IMR-90 (cell line): ENCODE measurements at regions not wholly inside any gene's neighbourhood (a gene's known extent, or its start where the extent isn't known, plus 50 kb on each side); places are given as distances from the start of the nearest gene placed in this dataset.

ENCODE experiments used
- ATAC-seq: fragments of 200-7000 bp; cut with Tn5 transposase; 2 replicates; pipeline ENCODE4 v1.9.1; 2020; ENCODE audit warnings: low read depth, mild to moderate bottlenecking, moderate library complexity
- BruUV-seq: library from RNA; stranded (reverse); fragments of 400-500 nt; replicated peaks from 2 replicates; lab custom pipeline; 2021; lab: Mats Ljungman, UMichigan
- CTCF ChIA-PET: fragments of 300-600 bp; formaldehyde crosslinking; extraction: SDS; loops from one replicate; lab custom pipeline; 2021; ENCODE audit warnings: antibody characterized with exemption; lab: Yijun Ruan, JAX
- POLR2A ChIA-PET: fragments of 300-600 bp; sonication (Branson Sonifier 250); formaldehyde crosslinking; loops from one replicate; lab custom pipeline; 2022; ENCODE audit warnings: antibody characterized with exemption; ENCODE audit not compliant: unreplicated experiment; lab: Charles Lee
- DNase-seq: peaks from one replicate; pipeline ENCODE4 v3.0.0; 2013
- H2AFZ ChIP-seq: replicated peaks from 2 replicates; pipeline ENCODE3; 2013; ENCODE audit warnings: low read length, mild to moderate bottlenecking; ENCODE audit not compliant: poor library complexity
- H2AK5ac ChIP-seq: 2 replicates; pipeline ENCODE4 v1.6.1; 2013; ENCODE audit warnings: low read depth, low read length, inconsistent platforms
- H2AK9ac ChIP-seq: replicated peaks from 2 replicates; pipeline ENCODE3; 2013; ENCODE audit warnings: mild to moderate bottlenecking, low read depth, low read length, moderate library complexity; ENCODE audit not compliant: poor library complexity
- H2BK120ac ChIP-seq: 2 replicates; pipeline ENCODE4 v1.6.1; 2013; ENCODE audit warnings: low read depth, low read length, inconsistent platforms
- H2BK15ac ChIP-seq: 3 replicates; pipeline ENCODE4 v1.6.1; 2013; ENCODE audit warnings: low read depth, low read length, inconsistent platforms
- H2BK20ac ChIP-seq: 2 replicates; pipeline ENCODE4 v1.6.1; 2013; ENCODE audit warnings: low read depth, mild to moderate bottlenecking, inconsistent platforms, low read length, moderate library complexity
- H2BK5ac ChIP-seq: 2 replicates; pipeline ENCODE4 v1.6.1; 2013; ENCODE audit warnings: mild to moderate bottlenecking, low read depth, low read length, inconsistent platforms; ENCODE audit not compliant: poor library complexity, severe bottlenecking
- H3K14ac ChIP-seq: replicated peaks from 2 replicates; pipeline ENCODE4 v1.6.1; 2013; ENCODE audit warnings: low read depth, low read length, inconsistent platforms
- H3K18ac ChIP-seq: 2 replicates; pipeline ENCODE4 v1.6.1; 2013; ENCODE audit warnings: low read depth, low read length, control low read depth
- H3K23ac ChIP-seq: 2 replicates; pipeline ENCODE4 v1.6.1; 2013; ENCODE audit warnings: low read depth, low read length, inconsistent platforms
- H3K27ac ChIP-seq: 2 replicates; pipeline ENCODE4 v1.5.1; 2013; ENCODE audit warnings: mild to moderate bottlenecking, control low read depth, low read length; ENCODE audit not compliant: insufficient read depth
- H3K27me3 ChIP-seq: 2 replicates; pipeline ENCODE4 v1.6.1; 2013; ENCODE audit warnings: low read length; ENCODE audit not compliant: control insufficient read depth, insufficient read depth
- H3K36me3 ChIP-seq: 2 replicates; pipeline ENCODE4 v1.6.1; 2013; ENCODE audit warnings: low read length, mixed read lengths; ENCODE audit not compliant: control insufficient read depth, insufficient read depth
- H3K4ac ChIP-seq: 2 replicates; pipeline ENCODE4 v1.6.1; 2013; ENCODE audit warnings: low read depth, low read length, inconsistent platforms
- H3K4me1 ChIP-seq: 2 replicates; pipeline ENCODE4 v1.6.1; 2013; ENCODE audit warnings: low read length, mixed read lengths; ENCODE audit not compliant: control insufficient read depth, insufficient read depth
- H3K4me2 ChIP-seq: 2 replicates; pipeline ENCODE4 v1.6.1; 2013; ENCODE audit warnings: low read depth, mild to moderate bottlenecking, control low read depth, low read length, moderate library complexity
- H3K4me3 ChIP-seq: 2 replicates; pipeline ENCODE4 v1.5.1; 2013; ENCODE audit warnings: low read depth, mild to moderate bottlenecking, control low read depth, low read length, moderate library complexity; ENCODE audit not compliant: insufficient read depth
- H3K56ac ChIP-seq: 2 replicates; pipeline ENCODE4 v1.6.1; 2013; ENCODE audit warnings: low read length, inconsistent platforms; ENCODE audit not compliant: insufficient read depth; ENCODE audit errors: extremely low read depth
- H3K79me1 ChIP-seq, 2 experiments: 2 replicates each; pipeline ENCODE4 v1.6.1; 2013; ENCODE audit warnings: low read length in 2 of 2, inconsistent platforms in 1 of 2, low read depth in 1 of 2
- H3K9ac ChIP-seq: 2 replicates; pipeline ENCODE4 v1.6.1; 2013; ENCODE audit warnings: low read depth, low read length, control low read depth
- H3K9me1 ChIP-seq: 2 replicates; pipeline ENCODE4 v1.6.1; 2013; ENCODE audit warnings: low read length, inconsistent platforms; ENCODE audit not compliant: insufficient read depth
- H3K9me3 ChIP-seq: 2 replicates; pipeline ENCODE4 v1.6.1; 2013; ENCODE audit warnings: low read length; ENCODE audit not compliant: control insufficient read depth, insufficient read depth
- H4K20me1 ChIP-seq: 2 replicates; pipeline ENCODE4 v1.6.1; 2013; ENCODE audit warnings: low read length, inconsistent platforms; ENCODE audit not compliant: insufficient read depth
- H4K5ac ChIP-seq: 2 replicates; pipeline ENCODE4 v1.6.1; 2013; ENCODE audit warnings: mild to moderate bottlenecking, low read depth, low read length, control low read depth
- H4K8ac ChIP-seq, 2 experiments: 2 replicates each; pipeline ENCODE4 v1.6.1; 2013; ENCODE audit warnings: low read depth in 2 of 2, low read length in 2 of 2, control low read depth in 1 of 2, inconsistent platforms in 1 of 2
- H4K91ac ChIP-seq: 2 replicates; pipeline ENCODE4 v1.6.1; 2013; ENCODE audit warnings: low read depth, low read length, inconsistent platforms; ENCODE audit not compliant: insufficient read depth
- BHLHE40 ChIP-seq: fragments of 150-350 bp; IDR thresholded peaks from 2 replicates; pipeline ENCODE4 v1.6.1; 2016; ENCODE audit warnings: mild to moderate bottlenecking, low read depth, low read length
- CEBPB ChIP-seq: IDR thresholded peaks from 2 replicates; pipeline ENCODE4 v1.6.1; 2012; ENCODE audit warnings: low read depth, low read length, improper control_type of control experiment
- CHD1 ChIP-seq: IDR thresholded peaks from 2 replicates; pipeline ENCODE4 v1.6.1; 2012; ENCODE audit warnings: low read depth, low read length, improper control_type of control experiment
- FOS ChIP-seq: fragments of 150-350 bp; IDR thresholded peaks from 2 replicates; pipeline ENCODE4 v1.6.1; 2016; ENCODE audit warnings: low read depth, low read length
- MAFK ChIP-seq: IDR thresholded peaks from 2 replicates; pipeline ENCODE4 v1.6.1; 2012; ENCODE audit warnings: low read depth, low read length, improper control_type of control experiment
- MAZ ChIP-seq: IDR thresholded peaks from 2 replicates; pipeline ENCODE4 v1.6.1; 2012; ENCODE audit warnings: low read depth, mild to moderate bottlenecking, low read length, improper control_type of control experiment, moderate library complexity, borderline replicate concordance
- MXI1 ChIP-seq: IDR thresholded peaks from 2 replicates; pipeline ENCODE4 v1.6.1; 2012; ENCODE audit warnings: low read depth, mild to moderate bottlenecking, low read length, moderate library complexity, borderline replicate concordance
- NFE2L2 ChIP-seq: fragments of 150-350 bp; IDR thresholded peaks from 2 replicates; pipeline ENCODE4 v1.6.1; 2016; ENCODE audit warnings: low read depth, mild to moderate bottlenecking, low read length
- POLR2A ChIP-seq: IDR thresholded peaks from 2 replicates; pipeline ENCODE4 v1.6.1; 2012; ENCODE audit warnings: mild to moderate bottlenecking, low read depth, low read length
- RAD21 ChIP-seq: IDR thresholded peaks from 2 replicates; pipeline ENCODE4 v1.6.1; 2012; ENCODE audit warnings: low read length, improper control_type of control experiment
- RCOR1 ChIP-seq: IDR thresholded peaks from 2 replicates; pipeline ENCODE4 v1.6.1; 2012; ENCODE audit warnings: mild to moderate bottlenecking, low read length, improper control_type of control experiment; ENCODE audit not compliant: insufficient replicate concordance
- RFX5 ChIP-seq: IDR thresholded peaks from 2 replicates; pipeline ENCODE4 v1.8.0; 2012; ENCODE audit warnings: low read depth, mild to moderate bottlenecking, low read length, moderate library complexity
- SMC3 ChIP-seq: fragments of 150-350 bp; IDR thresholded peaks from 2 replicates; pipeline ENCODE4 v1.6.1; 2016; ENCODE audit warnings: low read depth, mild to moderate bottlenecking, antibody characterized with exemption, low read length, moderate library complexity
- WGBS, 2 experiments: methylation state at CpG; one replicate each; pipeline versions ENCODE4 v1.1.5 to v1.1.7; 2013; ENCODE audit warnings: missing lambda C conversion rate in 2 of 2; ENCODE audit not compliant: insufficient read length in 1 of 2; ENCODE audit errors: extremely low coverage in 2 of 2; 5-methylcytosine and 5-hydroxymethylcytosine counted together
- dilution Hi-C: fragments of 300-500 bp; cut with HindIII; formaldehyde crosslinking; loops from one replicate; pipeline ENCODE4 v1.14.3; 2018; ENCODE audit warnings: low sequenced_read_pairs; ENCODE audit not compliant: unreplicated experiment
- in situ Hi-C: fragments of 300-500 bp; cut with MboI; formaldehyde crosslinking; loops from 3 replicates; pipeline ENCODE4 v1.14.3; 2019; ENCODE audit warnings: low sequenced_read_pairs, inconsistent platforms, mixed read lengths
- intact Hi-C: fragments of 100-400 bp; cut with micrococcal nuclease; formaldehyde crosslinking; loops from 2 replicates; pipeline ENCODE4 v1.10.0; 2022
- TF ChIP-seq, protein P1 (sequence below): fragments of 150-350 bp; IDR thresholded peaks from 2 replicates; pipeline ENCODE4 v1.6.1; 2016; ENCODE audit warnings: low read depth, mild to moderate bottlenecking, low read length, moderate library complexity, borderline replicate concordance
- TF ChIP-seq, protein P2 (sequence below): conservative IDR thresholded peaks from 2 replicates; pipeline ENCODE4 v1.5.1; 2012; ENCODE audit warnings: mild to moderate bottlenecking, low read depth, low read length, improper control_type of control experiment
- TF ChIP-seq, protein P3 (sequence below): fragments of 150-350 bp; IDR thresholded peaks from 2 replicates; pipeline ENCODE4 v1.6.1; 2017; ENCODE audit warnings: mild to moderate bottlenecking, antibody characterized with exemption, low read length, low read depth

DNA sequence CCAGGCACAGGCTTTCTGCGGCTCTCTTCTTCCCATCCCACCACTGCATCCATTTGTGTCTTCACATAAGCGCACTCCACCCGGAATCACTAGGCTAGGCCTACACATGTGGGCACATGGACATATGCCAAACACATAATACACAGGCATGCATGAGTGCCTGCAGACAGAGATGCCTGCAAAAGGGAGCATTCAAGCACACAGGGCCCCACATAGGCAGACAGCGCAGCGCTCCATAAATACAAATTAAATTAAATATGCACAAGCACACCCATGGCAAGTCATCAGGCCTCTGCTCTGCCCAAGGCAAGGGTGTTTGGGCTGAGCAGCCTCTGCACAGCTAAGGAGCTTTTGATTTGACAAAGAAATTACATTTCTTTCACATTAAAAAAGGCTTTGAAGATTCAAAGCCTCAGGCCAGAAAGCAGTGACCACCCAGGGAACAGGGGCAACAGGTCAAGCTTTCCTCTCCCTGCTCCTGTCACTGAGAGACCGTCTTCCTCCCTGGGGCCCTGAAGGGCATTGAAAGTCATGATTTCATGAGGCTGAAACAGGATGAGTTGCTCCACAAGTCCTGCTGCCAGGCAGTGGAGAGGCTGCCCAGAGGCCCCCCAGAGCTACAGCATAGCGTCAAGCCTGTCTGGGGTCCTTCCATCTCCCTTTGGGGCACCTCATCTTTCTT is 134.2 kb upstream of the LRFN2 start:
- no peaks in the 10 kb centered on the region for H3K9me3 ChIP-seq
- no peak overlapping the region for H3K27ac ChIP-seq
- no peak overlapping the region for H2BK120ac ChIP-seq
- H4K8ac ChIP-seq, result no peak overlapping the region
- H3K9me1 ChIP-seq, result no peaks in the 10 kb centered on the region
- no peak overlapping the region for H4K91ac ChIP-seq
- WGBS, 2 experiments, result no CpG with 5 or more reads among the region's 7 CpGs
- H3K56ac ChIP-seq, result no peak overlapping the region
- no peak overlapping the region for H3K14ac ChIP-seq
- H3K4me1 ChIP-seq, result peaks cover 2% of the 10 kb centered on the region; the same call in 1 of the 2 replicates
- no peak overlapping the region for H2BK5ac ChIP-seq
- intact Hi-C loops, result no loop called here
- no peak overlapping the region for H3K23ac ChIP-seq
- H2BK20ac ChIP-seq, result no peak overlapping the region
- TF ChIP-seq RFX5, result no peak
- TF ChIP-seq, protein P1, sequence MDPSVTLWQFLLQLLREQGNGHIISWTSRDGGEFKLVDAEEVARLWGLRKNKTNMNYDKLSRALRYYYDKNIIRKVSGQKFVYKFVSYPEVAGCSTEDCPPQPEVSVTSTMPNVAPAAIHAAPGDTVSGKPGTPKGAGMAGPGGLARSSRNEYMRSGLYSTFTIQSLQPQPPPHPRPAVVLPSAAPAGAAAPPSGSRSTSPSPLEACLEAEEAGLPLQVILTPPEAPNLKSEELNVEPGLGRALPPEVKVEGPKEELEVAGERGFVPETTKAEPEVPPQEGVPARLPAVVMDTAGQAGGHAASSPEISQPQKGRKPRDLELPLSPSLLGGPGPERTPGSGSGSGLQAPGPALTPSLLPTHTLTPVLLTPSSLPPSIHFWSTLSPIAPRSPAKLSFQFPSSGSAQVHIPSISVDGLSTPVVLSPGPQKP, result no peak
- no peak for TF ChIP-seq NFE2L2
- TF ChIP-seq, protein P2, sequence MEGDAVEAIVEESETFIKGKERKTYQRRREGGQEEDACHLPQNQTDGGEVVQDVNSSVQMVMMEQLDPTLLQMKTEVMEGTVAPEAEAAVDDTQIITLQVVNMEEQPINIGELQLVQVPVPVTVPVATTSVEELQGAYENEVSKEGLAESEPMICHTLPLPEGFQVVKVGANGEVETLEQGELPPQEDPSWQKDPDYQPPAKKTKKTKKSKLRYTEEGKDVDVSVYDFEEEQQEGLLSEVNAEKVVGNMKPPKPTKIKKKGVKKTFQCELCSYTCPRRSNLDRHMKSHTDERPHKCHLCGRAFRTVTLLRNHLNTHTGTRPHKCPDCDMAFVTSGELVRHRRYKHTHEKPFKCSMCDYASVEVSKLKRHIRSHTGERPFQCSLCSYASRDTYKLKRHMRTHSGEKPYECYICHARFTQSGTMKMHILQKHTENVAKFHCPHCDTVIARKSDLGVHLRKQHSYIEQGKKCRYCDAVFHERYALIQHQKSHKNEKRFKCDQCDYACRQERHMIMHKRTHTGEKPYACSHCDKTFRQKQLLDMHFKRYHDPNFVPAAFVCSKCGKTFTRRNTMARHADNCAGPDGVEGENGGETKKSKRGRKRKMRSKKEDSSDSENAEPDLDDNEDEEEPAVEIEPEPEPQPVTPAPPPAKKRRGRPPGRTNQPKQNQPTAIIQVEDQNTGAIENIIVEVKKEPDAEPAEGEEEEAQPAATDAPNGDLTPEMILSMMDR, result no peak
- TF ChIP-seq MAZ, result no peak
- TF ChIP-seq RAD21, result no peak
- TF ChIP-seq CEBPB, result no peak
- TF ChIP-seq CHD1, result no peak
- TF ChIP-seq RCOR1, result no peak
- no peak for TF ChIP-seq MAFK
- no peak for TF ChIP-seq BHLHE40
- TF ChIP-seq, protein P3, sequence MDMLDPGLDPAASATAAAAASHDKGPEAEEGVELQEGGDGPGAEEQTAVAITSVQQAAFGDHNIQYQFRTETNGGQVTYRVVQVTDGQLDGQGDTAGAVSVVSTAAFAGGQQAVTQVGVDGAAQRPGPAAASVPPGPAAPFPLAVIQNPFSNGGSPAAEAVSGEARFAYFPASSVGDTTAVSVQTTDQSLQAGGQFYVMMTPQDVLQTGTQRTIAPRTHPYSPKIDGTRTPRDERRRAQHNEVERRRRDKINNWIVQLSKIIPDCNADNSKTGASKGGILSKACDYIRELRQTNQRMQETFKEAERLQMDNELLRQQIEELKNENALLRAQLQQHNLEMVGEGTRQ, result no peak
- TF ChIP-seq MXI1, result no peak
- TF ChIP-seq SMC3, result no peak
- TF ChIP-seq FOS, result no peak
- no peak for TF ChIP-seq POLR2A
- no peaks in the 10 kb centered on the region for H3K36me3 ChIP-seq
- H2AFZ ChIP-seq, result no peak overlapping the region
- ATAC-seq (no peak), DNase-seq (no peak)
- in situ Hi-C loops, result no loop called here
- no peak overlapping the region for H3K4me3 ChIP-seq
- H3K18ac ChIP-seq, result no peak overlapping the region
- dilution Hi-C loops, result no loop called here
- no peak overlapping the region for H4K5ac ChIP-seq
- no peak overlapping the region for H3K9ac ChIP-seq
- H3K27me3 ChIP-seq, result no peaks in the 10 kb centered on the region; the same call in 1 of the 2 replicates
- no peak overlapping the region for H3K4ac ChIP-seq
- no peaks in the 10 kb centered on the region for H4K20me1 ChIP-seq
- ChIA-PET POLR2A (no interaction called here), CTCF (no interaction called here)
- no peak overlapping the region for H3K4me2 ChIP-seq
- no TSS peak for BruUV-seq
- H2AK5ac ChIP-seq, result no peak overlapping the region
- no peak overlapping the region for H2AK9ac ChIP-seq
- H2BK15ac ChIP-seq, result no peak overlapping the region
- no peaks in the 10 kb centered on the region for H3K79me1 ChIP-seq
